ENCODE measurements at regions not wholly inside any gene's neighbourhood (a gene's known extent, or its start where the extent isn't known, plus 50 kb on each side); places are given as distances from the start of the nearest gene placed in this dataset.

- H3K9me1 ChIP-seq (ENCODE audit: insufficient read depth, low read length), result no peaks in the 10 kb centered on the region
- H3K27me3 ChIP-seq (ENCODE audit: control insufficient read depth, insufficient read depth, low read length), result no peaks in the 10 kb centered on the region
- H3K9ac ChIP-seq (ENCODE audit: low read depth, low read length), result no peak overlapping the region
- ATAC-seq (ENCODE audit: low read depth) (no peak), DNase-seq (no peak)
- CTCF ChIA-PET, result no interaction called here
- no peak overlapping the region for H2AFZ ChIP-seq (replicated peaks; ENCODE audit: low read length, poor library complexity)
- H3K14ac ChIP-seq (replicated peaks; ENCODE audit: low read depth, low read length), result no peak overlapping the region
- no peak overlapping the region for H3K4me3 ChIP-seq (ENCODE audit: insufficient read depth, low read depth, low read length)
- H3K23ac ChIP-seq (ENCODE audit: low read depth, low read length), result no peak overlapping the region
- H4K91ac ChIP-seq (ENCODE audit: insufficient read depth, low read depth, low read length), result no peak overlapping the region
- H3K56ac ChIP-seq (ENCODE audit: extremely low read depth, insufficient read depth, low read length), result no peak overlapping the region
- no peak overlapping the region for H3K27ac ChIP-seq (ENCODE audit: insufficient read depth, low read length)
- no peaks in the 10 kb centered on the region for H3K36me3 ChIP-seq (ENCODE audit: control insufficient read depth, insufficient read depth, low read length)
- no peak overlapping the region for H3K4me2 ChIP-seq (ENCODE audit: low read depth, low read length)
- BruUV-seq (replicated peaks), result no TSS peak
- POLR2A ChIA-PET (ENCODE audit: unreplicated experiment), result no interaction called here
- peaks cover 11% of the 10 kb centered on the region for H3K9me3 ChIP-seq (ENCODE audit: control insufficient read depth, insufficient read depth, low read length)
- H3K18ac ChIP-seq (ENCODE audit: low read depth, low read length), result no peak overlapping the region
- H2BK20ac ChIP-seq (ENCODE audit: low read depth, low read length), result no peak overlapping the region
- H3K79me1 ChIP-seq (ENCODE audit: low read depth in 1 of 2, low read length in 2 of 2), result no peaks in the 10 kb centered on the region
- no peak overlapping the region for H2AK9ac ChIP-seq (replicated peaks; ENCODE audit: low read depth, low read length, poor library complexity)
- no peak for TF ChIP-seq MAZ (IDR thresholded peaks at IDR 0.05; ENCODE audit: borderline replicate concordance, low read depth, low read length)
- 80% methylated on average over 1 of the region's 2 CpGs; no CpG with 5 or more reads in 1 of the 2 experiments for WGBS, 2 experiments (ENCODE audit: extremely low coverage in 2 of 2, insufficient read length in 1 of 2)
- intact Hi-C loops (cut with micrococcal nuclease), result no loop called here
- H4K5ac ChIP-seq (ENCODE audit: low read depth, low read length), result no peak overlapping the region
- no peak overlapping the region for H2BK15ac ChIP-seq (ENCODE audit: low read depth, low read length)
- H2BK120ac ChIP-seq (ENCODE audit: low read depth, low read length), result no peak overlapping the region
- no peaks in the 10 kb centered on the region for H4K20me1 ChIP-seq (ENCODE audit: insufficient read depth, low read length)
- dilution Hi-C loops (cut with HindIII; ENCODE audit: low sequenced_read_pairs, unreplicated experiment), result no loop called here
- no peak overlapping the region for H2AK5ac ChIP-seq (ENCODE audit: low read depth, low read length)
- H3K4me1 ChIP-seq (ENCODE audit: control insufficient read depth, insufficient read depth, low read length), result no peaks in the 10 kb centered on the region
- no peak overlapping the region for H4K8ac ChIP-seq (ENCODE audit: low read depth in 2 of 2, low read length in 2 of 2)
- H2BK5ac ChIP-seq (ENCODE audit: low read depth, low read length, poor library complexity, severe bottlenecking), result no peak overlapping the region
- no peak overlapping the region for H3K4ac ChIP-seq (ENCODE audit: low read depth, low read length)
- in situ Hi-C loops (cut with MboI; ENCODE audit: low sequenced_read_pairs), result no loop called here
Measured at GRCh38 chr4:63919636-63920365, 489.4 kb downstream of the TECRL start.

Measured in IMR-90 (cell line).